ENCODE measurements at regions not wholly inside any gene's neighbourhood (a gene's known extent, or its start where the extent isn't known, plus 50 kb on each side); places are given as distances from the start of the nearest gene placed in this dataset.

- DNase-seq (ENCODE audit: low spot score), result no peak
Measured at GRCh38 chr4:112847781-112848180, 201.7 kb upstream of the ANK2 start.

GRCh38 chr4:112848911-112849310, 200.5 kb upstream of the ANK2 start:
- no peak for DNase-seq (ENCODE audit: low spot score)

GRCh38 chr4:112852601-112853000, 196.9 kb upstream of the ANK2 start:
- DNase-seq (ENCODE audit: low spot score), result no peak

GRCh38 chr4:112853662-112854256, 195.7 kb upstream of the ANK2 start:
- no peak for DNase-seq (ENCODE audit: low spot score)

- no peak for DNase-seq (ENCODE audit: low spot score)
Measured at GRCh38 chr4:112854420-112854819, 195.0 kb upstream of the ANK2 start.

- peak; percentile 6 for DNase-seq (ENCODE audit: low spot score)
Measured at GRCh38 chr4:112855058-112855457, 194.4 kb upstream of the ANK2 start.

- DNase-seq (ENCODE audit: low spot score), result no peak
Measured at GRCh38 chr4:112857461-112857860, 192.0 kb upstream of the ANK2 start.

GRCh38 chr4:112858751-112859150, 190.7 kb upstream of the ANK2 start:
- no peak for DNase-seq (ENCODE audit: low spot score)

GRCh38 chr4:112859456-112860184, 189.8 kb upstream of the ANK2 start:
- DNase-seq (ENCODE audit: low spot score), result no peak

- no peak for DNase-seq (ENCODE audit: low spot score)
Measured at GRCh38 chr4:112860830-112861690, 188.4 kb upstream of the ANK2 start.

- no peak for DNase-seq (ENCODE audit: low spot score)
Measured at GRCh38 chr4:112861691-112862674, 187.5 kb upstream of the ANK2 start.

GRCh38 chr4:112865443-112865842, 184.0 kb upstream of the ANK2 start:
- DNase-seq (ENCODE audit: low spot score), result no peak

GRCh38 chr4:112876316-112876715, 173.1 kb upstream of the ANK2 start:
- no peak for DNase-seq (ENCODE audit: low spot score)

- no peak for DNase-seq (ENCODE audit: low spot score)
Measured at GRCh38 chr4:112881842-112882241, 167.6 kb upstream of the ANK2 start.

- DNase-seq (ENCODE audit: low spot score), result no peak
Measured at GRCh38 chr4:112882286-112882685, 167.2 kb upstream of the ANK2 start.

GRCh38 chr4:112884406-112884805, 165.0 kb upstream of the ANK2 start:
- DNase-seq (ENCODE audit: low spot score), result no peak

- no peak for DNase-seq (ENCODE audit: low spot score)
Measured at GRCh38 chr4:112885897-112886296, 163.6 kb upstream of the ANK2 start.

- no peak for DNase-seq (ENCODE audit: low spot score)
Measured at GRCh38 chr4:112888622-112889021, 160.8 kb upstream of the ANK2 start.

GRCh38 chr4:112889199-112889598, 160.3 kb upstream of the ANK2 start:
- DNase-seq (ENCODE audit: low spot score), result no peak

- DNase-seq (ENCODE audit: low spot score), result no peak
Measured at GRCh38 chr4:112889619-112890527, 159.6 kb upstream of the ANK2 start.

- no peak for DNase-seq (ENCODE audit: low spot score)
Measured at GRCh38 chr4:112894480-112894879, 155.0 kb upstream of the ANK2 start.
